Panc1 (cell line): ENCODE measurements at regions not wholly inside any gene's neighbourhood (a gene's known extent, or its start where the extent isn't known, plus 50 kb on each side); places are given as distances from the start of the nearest gene placed in this dataset.

Experiments
- ATAC-seq: fragments of 200-7000 bp; cut with Tn5 transposase; 2 replicates; pipeline ENCODE4 v1.9.1; 2020; ENCODE audit warnings: mild to moderate bottlenecking, moderate library complexity
- BruUV-seq: library from RNA; stranded (reverse); fragments of 400-500 nt; replicated peaks from 2 replicates; lab custom pipeline; 2021; lab: Mats Ljungman, UMichigan
- CTCF ChIA-PET: fragments of 300-600 bp; sonication (Branson Sonifier 250); formaldehyde crosslinking; loops from one replicate; lab custom pipeline; 2022; ENCODE audit warnings: antibody characterized with exemption; lab: Charles Lee
- POLR2A ChIA-PET: fragments of 300-600 bp; sonication (Branson Sonifier 250); formaldehyde crosslinking; loops from one replicate; lab custom pipeline; 2022; ENCODE audit warnings: antibody characterized with exemption; lab: Charles Lee
- DNase-seq: peaks from one replicate; pipeline ENCODE4 v3.0.0-alpha.2; 2010; ENCODE audit warnings: low read depth, low spot score
- H3K27ac ChIP-seq: 2 replicates; pipeline ENCODE4 v1.5.1; 2011; ENCODE audit warnings: mild to moderate bottlenecking, low read length, inconsistent platforms
- H3K27me3 ChIP-seq: fragments of 200-500 bp; sonication (Bioruptor generic); 2 replicates; pipeline ENCODE4 v1.6.0; 2014; ENCODE audit warnings: low read length, inconsistent platforms; ENCODE audit not compliant: control insufficient read depth, insufficient read depth
- H3K36me3 ChIP-seq: fragments of 200-500 bp; sonication (Bioruptor generic); 2 replicates; pipeline ENCODE4 v1.5.1; 2014; ENCODE audit warnings: inconsistent platforms, mild to moderate bottlenecking, low read length, moderate library complexity; ENCODE audit not compliant: control insufficient read depth, insufficient read depth
- H3K4me1 ChIP-seq: 2 replicates; pipeline ENCODE4 v1.5.1; 2011; ENCODE audit warnings: inconsistent platforms, mild to moderate bottlenecking, low read length, moderate library complexity; ENCODE audit not compliant: control insufficient read depth, insufficient read depth
- H3K4me3 ChIP-seq, 2 experiments: 2 replicates each; pipeline ENCODE4 v1.5.1; 2011 to 2012; ENCODE audit warnings: low read depth in 2 of 2, low read length in 2 of 2, mild to moderate bottlenecking in 2 of 2, inconsistent platforms in 1 of 2, moderate library complexity in 1 of 2
- H3K9me3 ChIP-seq: fragments of 200-500 bp; sonication (Bioruptor generic); 2 replicates; pipeline ENCODE4 v1.5.1; 2014; ENCODE audit warnings: low read depth, mild to moderate bottlenecking, inconsistent platforms, low read length, moderate library complexity; ENCODE audit not compliant: control insufficient read depth, insufficient read depth
- POLR2AphosphoS5 ChIP-seq: IDR thresholded peaks from 2 replicates; pipeline ENCODE4 v1.6.1; 2012; ENCODE audit warnings: mild to moderate bottlenecking, low read depth, low read length, moderate library complexity
- SIN3A ChIP-seq: IDR thresholded peaks from 2 replicates; pipeline ENCODE4 v1.6.1; 2012; ENCODE audit warnings: low read depth, mild to moderate bottlenecking, low read length, moderate library complexity, borderline replicate concordance; ENCODE audit not compliant: insufficient read depth
- TCF7L2 ChIP-seq: IDR thresholded peaks from 2 replicates; pipeline ENCODE4 v1.6.1; 2011; ENCODE audit warnings: mild to moderate bottlenecking, low read depth, low read length, inconsistent platforms
- in situ Hi-C: cut with HindIII; loops from 2 replicates; pipeline ENCODE4 v1.10.0; 2016; ENCODE audit warnings: low sequenced_read_pairs, low pct_unique_long_range_greater_than_20kb
- intact Hi-C: fragments of 100-400 bp; cut with micrococcal nuclease; formaldehyde crosslinking; loops from one replicate; pipeline ENCODE4 v1.10.0; 2022; ENCODE audit not compliant: unreplicated experiment
- TF ChIP-seq, protein P1 (sequence below), 2 experiments: IDR thresholded peaks; 2 replicates each; pipeline ENCODE4 v1.6.1; 2011 to 2012; ENCODE audit warnings: low read depth in 2 of 2, control low read depth in 1 of 2, low read length in 1 of 2, mild to moderate bottlenecking in 1 of 2, moderate library complexity in 1 of 2; ENCODE audit not compliant: insufficient read depth in 1 of 2
- TF ChIP-seq, protein P2 (sequence below): fragments of 450-650 bp; IDR thresholded peaks from 2 replicates; pipeline ENCODE4 v1.5.1; 2017; ENCODE audit warnings: mild to moderate bottlenecking

GRCh38 chr2:164242409-164242808 is 378.9 kb downstream of the GRB14 start:
- Histone ChIP-seq H3K9me3 (no peaks in the 10 kb centered on the region), H3K27me3 (no peaks in the 10 kb centered on the region), H3K36me3 (no peaks in the 10 kb centered on the region), H3K27ac (no peak overlapping the region), H3K4me3 (no peak overlapping the region), H3K4me1 (no peaks in the 10 kb centered on the region)
- CTCF ChIA-PET = no interaction called here
- no peak for TF ChIP-seq POLR2AphosphoS5
- TF ChIP-seq TCF7L2 = no peak
- TF ChIP-seq, protein P1, sequence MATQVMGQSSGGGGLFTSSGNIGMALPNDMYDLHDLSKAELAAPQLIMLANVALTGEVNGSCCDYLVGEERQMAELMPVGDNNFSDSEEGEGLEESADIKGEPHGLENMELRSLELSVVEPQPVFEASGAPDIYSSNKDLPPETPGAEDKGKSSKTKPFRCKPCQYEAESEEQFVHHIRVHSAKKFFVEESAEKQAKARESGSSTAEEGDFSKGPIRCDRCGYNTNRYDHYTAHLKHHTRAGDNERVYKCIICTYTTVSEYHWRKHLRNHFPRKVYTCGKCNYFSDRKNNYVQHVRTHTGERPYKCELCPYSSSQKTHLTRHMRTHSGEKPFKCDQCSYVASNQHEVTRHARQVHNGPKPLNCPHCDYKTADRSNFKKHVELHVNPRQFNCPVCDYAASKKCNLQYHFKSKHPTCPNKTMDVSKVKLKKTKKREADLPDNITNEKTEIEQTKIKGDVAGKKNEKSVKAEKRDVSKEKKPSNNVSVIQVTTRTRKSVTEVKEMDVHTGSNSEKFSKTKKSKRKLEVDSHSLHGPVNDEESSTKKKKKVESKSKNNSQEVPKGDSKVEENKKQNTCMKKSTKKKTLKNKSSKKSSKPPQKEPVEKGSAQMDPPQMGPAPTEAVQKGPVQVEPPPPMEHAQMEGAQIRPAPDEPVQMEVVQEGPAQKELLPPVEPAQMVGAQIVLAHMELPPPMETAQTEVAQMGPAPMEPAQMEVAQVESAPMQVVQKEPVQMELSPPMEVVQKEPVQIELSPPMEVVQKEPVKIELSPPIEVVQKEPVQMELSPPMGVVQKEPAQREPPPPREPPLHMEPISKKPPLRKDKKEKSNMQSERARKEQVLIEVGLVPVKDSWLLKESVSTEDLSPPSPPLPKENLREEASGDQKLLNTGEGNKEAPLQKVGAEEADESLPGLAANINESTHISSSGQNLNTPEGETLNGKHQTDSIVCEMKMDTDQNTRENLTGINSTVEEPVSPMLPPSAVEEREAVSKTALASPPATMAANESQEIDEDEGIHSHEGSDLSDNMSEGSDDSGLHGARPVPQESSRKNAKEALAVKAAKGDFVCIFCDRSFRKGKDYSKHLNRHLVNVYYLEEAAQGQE (IDR thresholded peaks at IDR 0.05; ENCODE audit: insufficient read depth in 1 of 2, low read depth in 2 of 2, low read length in 1 of 2) = no peak
- TF ChIP-seq, protein P2, sequence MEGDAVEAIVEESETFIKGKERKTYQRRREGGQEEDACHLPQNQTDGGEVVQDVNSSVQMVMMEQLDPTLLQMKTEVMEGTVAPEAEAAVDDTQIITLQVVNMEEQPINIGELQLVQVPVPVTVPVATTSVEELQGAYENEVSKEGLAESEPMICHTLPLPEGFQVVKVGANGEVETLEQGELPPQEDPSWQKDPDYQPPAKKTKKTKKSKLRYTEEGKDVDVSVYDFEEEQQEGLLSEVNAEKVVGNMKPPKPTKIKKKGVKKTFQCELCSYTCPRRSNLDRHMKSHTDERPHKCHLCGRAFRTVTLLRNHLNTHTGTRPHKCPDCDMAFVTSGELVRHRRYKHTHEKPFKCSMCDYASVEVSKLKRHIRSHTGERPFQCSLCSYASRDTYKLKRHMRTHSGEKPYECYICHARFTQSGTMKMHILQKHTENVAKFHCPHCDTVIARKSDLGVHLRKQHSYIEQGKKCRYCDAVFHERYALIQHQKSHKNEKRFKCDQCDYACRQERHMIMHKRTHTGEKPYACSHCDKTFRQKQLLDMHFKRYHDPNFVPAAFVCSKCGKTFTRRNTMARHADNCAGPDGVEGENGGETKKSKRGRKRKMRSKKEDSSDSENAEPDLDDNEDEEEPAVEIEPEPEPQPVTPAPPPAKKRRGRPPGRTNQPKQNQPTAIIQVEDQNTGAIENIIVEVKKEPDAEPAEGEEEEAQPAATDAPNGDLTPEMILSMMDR = no peak
- no peak for TF ChIP-seq SIN3A
- no peak for DNase-seq
- POLR2A ChIA-PET = no interaction called here
- no peak for ATAC-seq
- no TSS peak for BruUV-seq
- intact Hi-C loops = no loop called here
- in situ Hi-C loops = no loop called here

DNA sequence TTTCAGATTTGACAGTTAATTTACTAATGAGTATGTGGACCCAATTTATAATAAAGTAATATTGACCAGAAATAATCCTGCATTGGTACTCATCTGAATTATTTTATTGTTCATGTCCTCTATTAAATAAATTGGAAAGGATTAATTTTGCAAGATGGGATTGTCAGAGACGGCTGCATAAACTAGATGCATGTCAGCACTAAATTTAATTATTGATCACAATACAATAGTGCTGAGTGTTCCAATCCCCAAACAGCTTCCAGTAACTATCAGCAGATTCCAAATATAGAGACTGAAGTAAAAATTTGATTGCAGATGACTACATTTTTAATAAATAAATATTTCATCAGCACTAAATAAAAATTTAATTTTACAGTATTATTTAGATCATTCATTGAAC is 387.2 kb downstream of the GRB14 start:
- intact Hi-C loops = no loop called here
- in situ Hi-C loops = no loop called here
- no peak overlapping the region for H3K27ac ChIP-seq
- no peaks in the 10 kb centered on the region for H3K4me1 ChIP-seq
- H3K27me3 ChIP-seq = no peaks in the 10 kb centered on the region
- TF ChIP-seq, protein P2 = no peak
- TF ChIP-seq, protein P1 (IDR thresholded peaks at IDR 0.05; ENCODE audit: insufficient read depth in 1 of 2, low read depth in 2 of 2, low read length in 1 of 2) = no peak
- TF ChIP-seq TCF7L2 (no peak), POLR2AphosphoS5 (no peak), SIN3A (no peak)
- no peaks in the 10 kb centered on the region for H3K9me3 ChIP-seq
- ChIA-PET CTCF (no interaction called here), POLR2A (no interaction called here)
- DNase-seq (no peak), ATAC-seq (no peak)
- no TSS peak for BruUV-seq
- no peaks in the 10 kb centered on the region for H3K36me3 ChIP-seq
- no peak overlapping the region for H3K4me3 ChIP-seq
